GM12875 (cell line): ENCODE measurements at regions not wholly inside any gene's neighbourhood (a gene's known extent, or its start where the extent isn't known, plus 50 kb on each side); places are given as distances from the start of the nearest gene placed in this dataset.

Experiments used
- H3K4me3 ChIP-seq: one replicate; pipeline ENCODE4 v1.5.1; 2011; ENCODE audit warnings: low read depth, low read length, control low read depth
- CTCF ChIP-seq: IDR thresholded peaks from 2 replicates; pipeline ENCODE4 v1.5.1; 2011; ENCODE audit warnings: low read depth, mild to moderate bottlenecking, control low read depth, inconsistent platforms, low read length, moderate library complexity, borderline replicate concordance; ENCODE audit not compliant: insufficient read depth

GRCh38 chr6:215335-216034 lies 76.8 kb upstream of the DUSP22 start:
- H3K4me3 ChIP-seq = no peak overlapping the region
- TF ChIP-seq CTCF = no peak

GRCh38 chr6:217048-217659 lies 75.1 kb upstream of the DUSP22 start:
- no peak overlapping the region for H3K4me3 ChIP-seq
- TF ChIP-seq CTCF = peak; percentile 92

GRCh38 chr6:218153-219018 lies 73.9 kb upstream of the DUSP22 start:
- H3K4me3 ChIP-seq = no peak overlapping the region
- TF ChIP-seq CTCF = 0 out of 2 replicates have a peak, but pooled peaks have one; percentile 9

GRCh38 chr6:219019-219570 lies 73.2 kb upstream of the DUSP22 start:
- no peak overlapping the region for H3K4me3 ChIP-seq
- no peak for TF ChIP-seq CTCF

GRCh38 chr6:219641-220198 lies 72.6 kb upstream of the DUSP22 start:
- peak overlapping the region; percentile 11 for H3K4me3 ChIP-seq
- TF ChIP-seq CTCF = no peak

- no peak overlapping the region for H3K4me3 ChIP-seq
- TF ChIP-seq CTCF = no peak
Measured at GRCh38 chr6:220312-220711, 72.0 kb upstream of the DUSP22 start.
